Osteocyte (in vitro differentiated cells): ENCODE measurements at regions not wholly inside any gene's neighbourhood (a gene's known extent, or its start where the extent isn't known, plus 50 kb on each side); places are given as distances from the start of the nearest gene placed in this dataset.

Experiments
- DNase-seq: peaks from one replicate; pipeline ENCODE4 v3.0.0; 2021; ENCODE audit warnings: mixed read lengths; ENCODE audit not compliant: unreplicated experiment; ENCODE audit errors: extremely low spot score
- H3K27ac Mint-ChIP-seq: one replicate; pipeline ENCODE4 v1.8.0; 2021; ENCODE audit warnings: mild to moderate bottlenecking, mixed read lengths; ENCODE audit not compliant: unreplicated experiment
- H3K27me3 Mint-ChIP-seq: one replicate; pipeline ENCODE4 v1.8.0; 2021; ENCODE audit warnings: mixed read lengths; ENCODE audit not compliant: unreplicated experiment
- H3K36me3 Mint-ChIP-seq: one replicate; pipeline ENCODE4 v1.8.0; 2021; ENCODE audit warnings: mixed read lengths; ENCODE audit not compliant: unreplicated experiment
- H3K4me1 Mint-ChIP-seq: one replicate; pipeline ENCODE4 v1.8.0; 2021; ENCODE audit warnings: mixed read lengths; ENCODE audit not compliant: unreplicated experiment
- H3K4me3 Mint-ChIP-seq: one replicate; pipeline ENCODE4 v1.8.0; 2021; ENCODE audit warnings: mild to moderate bottlenecking, moderate library complexity, mixed read lengths; ENCODE audit not compliant: unreplicated experiment
- H3K9me3 Mint-ChIP-seq: one replicate; pipeline ENCODE4 v1.8.0; 2021; ENCODE audit warnings: mixed read lengths; ENCODE audit not compliant: unreplicated experiment
- CTCF ChIP-seq: fragments of 200-600 bp; sonication (generic); IDR thresholded peaks from 2 replicates; pipeline ENCODE4 v1.5.0; 2021; ENCODE audit warnings: antibody characterized with exemption, mild to moderate bottlenecking, moderate library complexity

GRCh38 chr12:19951664-19952063, 416.7 kb upstream of the PDE3A start:
- Mint-ChIP-seq H3K4me3 (no peak overlapping the region), H3K4me1 (peaks cover 18% of the 10 kb centered on the region), H3K36me3 (no peaks in the 10 kb centered on the region), H3K27ac (no peak overlapping the region), H3K27me3 (no peaks in the 10 kb centered on the region), H3K9me3 (no peaks in the 10 kb centered on the region)
- no peak for DNase-seq
- no peak for TF ChIP-seq CTCF

- Mint-ChIP-seq H3K4me3 (no peak overlapping the region), H3K9me3 (no peaks in the 10 kb centered on the region), H3K27ac (no peak overlapping the region), H3K27me3 (no peaks in the 10 kb centered on the region), H3K36me3 (no peaks in the 10 kb centered on the region), H3K4me1 (peaks cover 22% of the 10 kb centered on the region)
- no peak for DNase-seq
- no peak for TF ChIP-seq CTCF
These were observed 414.6 kb upstream of the PDE3A start for GRCh38 chr12:19953734-19954133.

DNA sequence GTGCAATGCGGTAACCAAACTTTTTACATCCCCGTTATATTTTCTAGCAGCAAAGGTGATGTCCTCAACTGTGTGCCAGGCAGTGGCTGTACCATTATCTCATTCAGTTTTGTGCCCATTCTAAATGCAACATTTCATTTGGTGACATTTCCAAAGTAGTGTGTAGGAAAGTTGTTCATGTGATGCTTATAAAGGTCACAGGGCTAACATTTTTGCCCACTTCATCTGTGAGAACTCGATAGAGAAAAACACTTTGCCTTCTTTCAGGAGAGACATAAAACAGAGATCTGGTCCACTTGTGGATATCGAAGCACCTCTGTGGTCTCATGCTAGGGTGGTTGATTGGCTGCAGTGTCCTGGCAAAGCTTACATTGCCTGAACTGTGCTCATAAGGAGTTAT, 414.2 kb upstream of the PDE3A start:
- no peak overlapping the region for H3K4me3 Mint-ChIP-seq
- no peak for DNase-seq
- H3K36me3 Mint-ChIP-seq = no peaks in the 10 kb centered on the region
- H3K9me3 Mint-ChIP-seq = no peaks in the 10 kb centered on the region
- no peak overlapping the region for H3K27ac Mint-ChIP-seq
- no peak for TF ChIP-seq CTCF
- no peaks in the 10 kb centered on the region for H3K27me3 Mint-ChIP-seq
- H3K4me1 Mint-ChIP-seq = peaks cover 26% of the 10 kb centered on the region

DNA sequence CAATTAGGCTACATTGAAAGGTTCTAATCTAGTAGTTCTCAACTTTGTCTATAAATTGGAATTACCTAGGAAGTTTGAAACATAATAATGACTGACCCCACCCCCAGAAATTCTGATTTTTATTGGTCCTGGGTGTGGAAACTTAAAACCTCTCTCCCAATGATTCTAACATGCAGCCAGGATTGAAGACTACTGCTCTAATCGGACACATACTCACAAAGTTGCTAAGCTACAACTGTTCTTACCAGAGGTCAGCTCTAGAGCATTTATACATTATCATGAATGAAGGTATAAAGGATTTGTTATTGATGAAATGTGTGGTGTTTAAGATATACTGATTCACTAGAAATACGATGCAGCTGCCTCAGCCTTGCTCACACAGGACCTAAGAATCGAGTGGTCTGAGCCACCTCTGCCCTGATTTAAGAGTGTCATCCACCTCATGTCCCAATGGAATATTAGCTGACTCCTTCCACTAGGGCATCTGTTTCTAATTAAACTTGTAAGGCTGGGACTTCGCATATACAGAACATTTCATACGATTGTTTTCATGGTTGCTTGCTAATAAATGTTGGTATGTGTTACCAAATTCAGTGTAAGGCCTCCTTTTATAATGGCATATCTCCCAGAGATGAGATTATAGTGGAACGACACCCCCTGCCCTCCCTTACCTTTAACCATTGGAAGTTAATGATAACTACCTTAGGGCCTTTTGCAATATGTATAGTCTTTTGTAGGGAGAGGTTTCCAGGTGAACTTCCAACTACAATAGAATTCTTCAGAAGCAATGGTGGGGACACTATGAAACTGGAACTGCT, 410.8 kb upstream of the PDE3A start:
- Mint-ChIP-seq H3K9me3 (no peaks in the 10 kb centered on the region), H3K36me3 (no peaks in the 10 kb centered on the region), H3K27me3 (no peaks in the 10 kb centered on the region), H3K4me1 (peaks cover 36% of the 10 kb centered on the region), H3K4me3 (no peak overlapping the region), H3K27ac (peak overlapping the region; percentile 77)
- DNase-seq = no peak
- TF ChIP-seq CTCF = no peak

GRCh38 chr12:19958389-19958788, 409.9 kb upstream of the PDE3A start:
- Mint-ChIP-seq H3K36me3 (no peaks in the 10 kb centered on the region), H3K4me1 (peaks cover 36% of the 10 kb centered on the region), H3K9me3 (no peaks in the 10 kb centered on the region), H3K4me3 (no peak overlapping the region), H3K27ac (peak overlapping the region; percentile 77), H3K27me3 (no peaks in the 10 kb centered on the region)
- TF ChIP-seq CTCF = no peak
- no peak for DNase-seq
